ENCODE measurements at regions not wholly inside any gene's neighbourhood (a gene's known extent, or its start where the extent isn't known, plus 50 kb on each side); places are given as distances from the start of the nearest gene placed in this dataset.
"Not testable (repeated sequence)": the region's sequence is repeated elsewhere in the genome, so short reads cannot be mapped to it uniquely, and the experiment has no call there.

GRCh38 chr1:82141390-82141789 is 340.7 kb downstream of the ADGRL2 start:
- no peaks in the 10 kb centered on the region for H3K4me1 ChIP-seq
- TF ChIP-seq CTCF (IDR thresholded peaks at IDR 0.05; ENCODE audit: borderline replicate concordance), result no peak
- H3K4me3 ChIP-seq, result no peak overlapping the region
- no peak overlapping the region for H3K27ac ChIP-seq (replicated peaks)
- no peaks in the 10 kb centered on the region for H3K27me3 ChIP-seq (ENCODE audit: low read depth)
- intact Hi-C loops (cut with micrococcal nuclease), result no loop called here
- no peak for DNase-seq
- no peaks in the 10 kb centered on the region for H3K36me3 ChIP-seq
- no peaks in the 10 kb centered on the region for H3K9me3 ChIP-seq (replicated peaks)

- Histone ChIP-seq H3K36me3 (no peaks in the 10 kb centered on the region), H3K4me3 (no peak overlapping the region), H3K27ac (replicated peaks) (no peak overlapping the region), H3K9me3 (replicated peaks) (no peaks in the 10 kb centered on the region), H3K27me3 (ENCODE audit: low read depth) (no peaks in the 10 kb centered on the region), H3K4me1 (no peaks in the 10 kb centered on the region)
- TF ChIP-seq CTCF (IDR thresholded peaks at IDR 0.05; ENCODE audit: borderline replicate concordance), result no peak
- no peak for DNase-seq
- intact Hi-C loops (cut with micrococcal nuclease), result no loop called here
These were observed 339.2 kb downstream of the ADGRL2 start for GRCh38 chr1:82139751-82140468.

GRCh38 chr1:82136351-82136750 is 335.6 kb downstream of the ADGRL2 start:
- H3K27me3 ChIP-seq (ENCODE audit: low read depth); DNase-seq; H3K36me3 ChIP-seq; H3K4me1 ChIP-seq; H3K4me3 ChIP-seq; intact Hi-C loops (cut with micrococcal nuclease); H3K27ac ChIP-seq (replicated peaks); H3K9me3 ChIP-seq (replicated peaks): not testable (repeated sequence)

GRCh38 chr1:82125866-82126265 is 325.1 kb downstream of the ADGRL2 start:
- Histone ChIP-seq H3K4me1 (no peaks in the 10 kb centered on the region), H3K4me3 (no peak overlapping the region), H3K36me3 (no peaks in the 10 kb centered on the region), H3K9me3 (replicated peaks) (no peaks in the 10 kb centered on the region), H3K27me3 (ENCODE audit: low read depth) (no peaks in the 10 kb centered on the region), H3K27ac (replicated peaks) (no peak overlapping the region)
- no peak for TF ChIP-seq CTCF (IDR thresholded peaks at IDR 0.05; ENCODE audit: borderline replicate concordance)
- DNase-seq, result no peak
- intact Hi-C loops (cut with micrococcal nuclease), result no loop called here

GRCh38 chr1:82125119-82125518 is 324.4 kb downstream of the ADGRL2 start:
- intact Hi-C loops (cut with micrococcal nuclease), result no loop called here
- no peaks in the 10 kb centered on the region for H3K9me3 ChIP-seq (replicated peaks)
- TF ChIP-seq CTCF (IDR thresholded peaks at IDR 0.05; ENCODE audit: borderline replicate concordance), result no peak

GRCh38 chr1:82121421-82121820 is 320.7 kb downstream of the ADGRL2 start:
- no peak for TF ChIP-seq CTCF (IDR thresholded peaks at IDR 0.05; ENCODE audit: borderline replicate concordance)
- no peaks in the 10 kb centered on the region for H3K4me1 ChIP-seq
- intact Hi-C loops (cut with micrococcal nuclease), result no loop called here
- H3K4me3 ChIP-seq, result no peak overlapping the region
- H3K27me3 ChIP-seq (ENCODE audit: low read depth), result no peaks in the 10 kb centered on the region
- H3K27ac ChIP-seq (replicated peaks), result no peak overlapping the region
- no peaks in the 10 kb centered on the region for H3K36me3 ChIP-seq
- DNase-seq, result no peak
- no peaks in the 10 kb centered on the region for H3K9me3 ChIP-seq (replicated peaks)

More at GRCh38 chr1:82125119-82125518, 324.4 kb downstream of the ADGRL2 start:
- no peak for DNase-seq
- Histone ChIP-seq H3K27me3 (ENCODE audit: low read depth) (no peaks in the 10 kb centered on the region), H3K4me3 (no peak overlapping the region), H3K36me3 (no peaks in the 10 kb centered on the region), H3K27ac (replicated peaks) (no peak overlapping the region), H3K4me1 (no peaks in the 10 kb centered on the region)

Measured in left ventricle myocardium inferior (tissue), 1 donor.